ENCODE measurements at regions not wholly inside any gene's neighbourhood (a gene's known extent, or its start where the extent isn't known, plus 50 kb on each side); places are given as distances from the start of the nearest gene placed in this dataset.

- no peak overlapping the region for H3K9ac ChIP-seq (ENCODE audit: low read depth in 1 of 2, low read length in 2 of 2)
- H3K36me3 ChIP-seq (ENCODE audit: control insufficient read depth in 2 of 2, insufficient read depth in 2 of 2, low read length in 2 of 2): no peaks in the 10 kb centered on the region
- no peaks in the 10 kb centered on the region for H3K27me3 ChIP-seq (ENCODE audit: control insufficient read depth in 2 of 2, insufficient read depth in 2 of 2, low read length in 2 of 2)
- H3K9me3 ChIP-seq (ENCODE audit: control insufficient read depth in 2 of 2, low read length in 2 of 2): no peaks in the 10 kb centered on the region
- no peaks in the 10 kb centered on the region for H3K4me1 ChIP-seq (ENCODE audit: control insufficient read depth in 2 of 2, insufficient read depth in 2 of 2, low read length in 2 of 2)
- no peak overlapping the region for H3K27ac ChIP-seq (ENCODE audit: low read depth in 2 of 2, low read length in 2 of 2)
- no peak overlapping the region for H3K4me3 ChIP-seq (ENCODE audit: low read length in 2 of 2)
Measured at GRCh38 chr1:43077273-43077672, 94.8 kb downstream of the EBNA1BP2 start.

GRCh38 chr1:43074709-43075108 is 97.4 kb downstream of the EBNA1BP2 start:
- no peak overlapping the region for H3K9ac ChIP-seq (ENCODE audit: low read depth in 1 of 2, low read length in 2 of 2)
- H3K27ac ChIP-seq (ENCODE audit: low read depth in 2 of 2, low read length in 2 of 2): no peak overlapping the region
- H3K4me3 ChIP-seq (ENCODE audit: low read length in 2 of 2): no peak overlapping the region
- H3K4me1 ChIP-seq (ENCODE audit: control insufficient read depth in 2 of 2, insufficient read depth in 2 of 2, low read length in 2 of 2): no peaks in the 10 kb centered on the region
- no peaks in the 10 kb centered on the region for H3K9me3 ChIP-seq (ENCODE audit: control insufficient read depth in 2 of 2, low read length in 2 of 2)
- no peaks in the 10 kb centered on the region for H3K36me3 ChIP-seq (ENCODE audit: control insufficient read depth in 2 of 2, insufficient read depth in 2 of 2, low read length in 2 of 2)
- H3K27me3 ChIP-seq (ENCODE audit: control insufficient read depth in 2 of 2, insufficient read depth in 2 of 2, low read length in 2 of 2): no peaks in the 10 kb centered on the region

- Histone ChIP-seq H3K4me3 (ENCODE audit: low read length in 2 of 2) (no peak overlapping the region), H3K36me3 (ENCODE audit: control insufficient read depth in 2 of 2, insufficient read depth in 2 of 2, low read length in 2 of 2) (no peaks in the 10 kb centered on the region), H3K9me3 (ENCODE audit: control insufficient read depth in 2 of 2, low read length in 2 of 2) (no peaks in the 10 kb centered on the region), H3K4me1 (ENCODE audit: control insufficient read depth in 2 of 2, insufficient read depth in 2 of 2, low read length in 2 of 2) (no peaks in the 10 kb centered on the region), H3K9ac (ENCODE audit: low read depth in 1 of 2, low read length in 2 of 2) (no peak overlapping the region), H3K27me3 (ENCODE audit: control insufficient read depth in 2 of 2, insufficient read depth in 2 of 2, low read length in 2 of 2) (no peaks in the 10 kb centered on the region), H3K27ac (ENCODE audit: low read depth in 2 of 2, low read length in 2 of 2) (no peak overlapping the region)
Measured at GRCh38 chr1:43074244-43074643, 97.8 kb downstream of the EBNA1BP2 start.

- Histone ChIP-seq H3K9me3 (ENCODE audit: control insufficient read depth in 2 of 2, low read length in 2 of 2) (no peaks in the 10 kb centered on the region), H3K9ac (ENCODE audit: low read depth in 1 of 2, low read length in 2 of 2) (no peak overlapping the region), H3K4me3 (ENCODE audit: low read length in 2 of 2) (no peak overlapping the region), H3K4me1 (ENCODE audit: control insufficient read depth in 2 of 2, insufficient read depth in 2 of 2, low read length in 2 of 2) (no peaks in the 10 kb centered on the region), H3K36me3 (ENCODE audit: control insufficient read depth in 2 of 2, insufficient read depth in 2 of 2, low read length in 2 of 2) (no peaks in the 10 kb centered on the region), H3K27ac (ENCODE audit: low read depth in 2 of 2, low read length in 2 of 2) (no peak overlapping the region), H3K27me3 (ENCODE audit: control insufficient read depth in 2 of 2, insufficient read depth in 2 of 2, low read length in 2 of 2) (peaks cover 0 to 6% of the 10 kb centered on the region in 2 donors)
Measured at GRCh38 chr1:43073490-43074230, 98.4 kb downstream of the EBNA1BP2 start.

- no peaks in the 10 kb centered on the region for H3K9me3 ChIP-seq (ENCODE audit: control insufficient read depth in 2 of 2, low read length in 2 of 2)
Measured at GRCh38 chr1:43072314-43072713, 99.8 kb downstream of the EBNA1BP2 start.

GRCh38 chr1:43071241-43071640 is 100.8 kb downstream of the EBNA1BP2 start:
- Histone ChIP-seq H3K9me3 (ENCODE audit: control insufficient read depth in 2 of 2, low read length in 2 of 2) (no peaks in the 10 kb centered on the region), H3K27me3 (ENCODE audit: control insufficient read depth in 2 of 2, insufficient read depth in 2 of 2, low read length in 2 of 2) (peaks cover 3 to 14% of the 10 kb centered on the region in 2 donors), H3K9ac (ENCODE audit: low read depth in 1 of 2, low read length in 2 of 2) (no peak overlapping the region), H3K4me1 (ENCODE audit: control insufficient read depth in 2 of 2, insufficient read depth in 2 of 2, low read length in 2 of 2) (peaks cover 3 to 4% of the 10 kb centered on the region in 2 donors), H3K27ac (ENCODE audit: low read depth in 2 of 2, low read length in 2 of 2) (no peak overlapping the region), H3K36me3 (ENCODE audit: control insufficient read depth in 2 of 2, insufficient read depth in 2 of 2, low read length in 2 of 2) (no peaks in the 10 kb centered on the region), H3K4me3 (ENCODE audit: low read length in 2 of 2) (no peak overlapping the region)

More at GRCh38 chr1:43072314-43072713, 99.8 kb downstream of the EBNA1BP2 start:
- Histone ChIP-seq H3K36me3 (ENCODE audit: control insufficient read depth in 2 of 2, insufficient read depth in 2 of 2, low read length in 2 of 2) (no peaks in the 10 kb centered on the region), H3K4me1 (ENCODE audit: control insufficient read depth in 2 of 2, insufficient read depth in 2 of 2, low read length in 2 of 2) (peaks cover 3 to 4% of the 10 kb centered on the region in 2 donors), H3K27me3 (ENCODE audit: control insufficient read depth in 2 of 2, insufficient read depth in 2 of 2, low read length in 2 of 2) (peaks cover 3 to 13% of the 10 kb centered on the region in 2 donors), H3K9ac (ENCODE audit: low read depth in 1 of 2, low read length in 2 of 2) (no peak overlapping the region), H3K27ac (ENCODE audit: low read depth in 2 of 2, low read length in 2 of 2) (no peak overlapping the region), H3K4me3 (ENCODE audit: low read length in 2 of 2) (no peak overlapping the region)

- Histone ChIP-seq H3K4me3 (ENCODE audit: low read length in 2 of 2) (no peak overlapping the region), H3K9ac (ENCODE audit: low read depth in 1 of 2, low read length in 2 of 2) (no peak overlapping the region), H3K27ac (ENCODE audit: low read depth in 2 of 2, low read length in 2 of 2) (no peak overlapping the region)
Measured at GRCh38 chr1:43069461-43070050, 102.5 kb downstream of the EBNA1BP2 start.

GRCh38 chr1:43068911-43069310 is 103.2 kb downstream of the EBNA1BP2 start:
- H3K4me3 ChIP-seq (ENCODE audit: low read length in 2 of 2): no peak overlapping the region
- H3K27me3 ChIP-seq (ENCODE audit: control insufficient read depth in 2 of 2, insufficient read depth in 2 of 2, low read length in 2 of 2): peaks cover 3 to 14% of the 10 kb centered on the region in 2 donors
- no peak overlapping the region for H3K9ac ChIP-seq (ENCODE audit: low read depth in 1 of 2, low read length in 2 of 2)
- no peaks in the 10 kb centered on the region for H3K36me3 ChIP-seq (ENCODE audit: control insufficient read depth in 2 of 2, insufficient read depth in 2 of 2, low read length in 2 of 2)
- H3K9me3 ChIP-seq (ENCODE audit: control insufficient read depth in 2 of 2, low read length in 2 of 2): no peaks in the 10 kb centered on the region
- peaks cover 3 to 4% of the 10 kb centered on the region in 2 donors for H3K4me1 ChIP-seq (ENCODE audit: control insufficient read depth in 2 of 2, insufficient read depth in 2 of 2, low read length in 2 of 2)
- no peak overlapping the region for H3K27ac ChIP-seq (ENCODE audit: low read depth in 2 of 2, low read length in 2 of 2)

More at GRCh38 chr1:43069461-43070050, 102.5 kb downstream of the EBNA1BP2 start:
- Histone ChIP-seq H3K27me3 (ENCODE audit: control insufficient read depth in 2 of 2, insufficient read depth in 2 of 2, low read length in 2 of 2) (peaks cover 3 to 14% of the 10 kb centered on the region in 2 donors), H3K36me3 (ENCODE audit: control insufficient read depth in 2 of 2, insufficient read depth in 2 of 2, low read length in 2 of 2) (no peaks in the 10 kb centered on the region), H3K9me3 (ENCODE audit: control insufficient read depth in 2 of 2, low read length in 2 of 2) (no peaks in the 10 kb centered on the region), H3K4me1 (ENCODE audit: control insufficient read depth in 2 of 2, insufficient read depth in 2 of 2, low read length in 2 of 2) (peaks cover 3 to 4% of the 10 kb centered on the region in 2 donors)

GRCh38 chr1:43067977-43068751 is 103.9 kb downstream of the EBNA1BP2 start:
- H3K4me3 ChIP-seq (ENCODE audit: low read length in 2 of 2): peak overlapping the region; percentile 43 to 44
- H3K9ac ChIP-seq (ENCODE audit: low read depth in 1 of 2, low read length in 2 of 2): peak overlapping the region in 1 of 2 donors; percentile 45
- peaks cover 3 to 14% of the 10 kb centered on the region in 2 donors for H3K27me3 ChIP-seq (ENCODE audit: control insufficient read depth in 2 of 2, insufficient read depth in 2 of 2, low read length in 2 of 2)
- no peak overlapping the region for H3K27ac ChIP-seq (ENCODE audit: low read depth in 2 of 2, low read length in 2 of 2)
- H3K4me1 ChIP-seq (ENCODE audit: control insufficient read depth in 2 of 2, insufficient read depth in 2 of 2, low read length in 2 of 2): peaks cover 3 to 4% of the 10 kb centered on the region in 2 donors
- no peaks in the 10 kb centered on the region for H3K9me3 ChIP-seq (ENCODE audit: control insufficient read depth in 2 of 2, low read length in 2 of 2)
- H3K36me3 ChIP-seq (ENCODE audit: control insufficient read depth in 2 of 2, insufficient read depth in 2 of 2, low read length in 2 of 2): no peaks in the 10 kb centered on the region

- peaks cover 3 to 14% of the 10 kb centered on the region in 2 donors for H3K27me3 ChIP-seq (ENCODE audit: control insufficient read depth in 2 of 2, insufficient read depth in 2 of 2, low read length in 2 of 2)
- H3K27ac ChIP-seq (ENCODE audit: low read depth in 2 of 2, low read length in 2 of 2): no peak overlapping the region
- H3K4me1 ChIP-seq (ENCODE audit: control insufficient read depth in 2 of 2, insufficient read depth in 2 of 2, low read length in 2 of 2): peaks cover 3 to 4% of the 10 kb centered on the region in 2 donors
- H3K9ac ChIP-seq (ENCODE audit: low read depth in 1 of 2, low read length in 2 of 2): no peak overlapping the region
- H3K36me3 ChIP-seq (ENCODE audit: control insufficient read depth in 2 of 2, insufficient read depth in 2 of 2, low read length in 2 of 2): no peaks in the 10 kb centered on the region
- H3K4me3 ChIP-seq (ENCODE audit: low read length in 2 of 2): no peak overlapping the region
- H3K9me3 ChIP-seq (ENCODE audit: control insufficient read depth in 2 of 2, low read length in 2 of 2): no peaks in the 10 kb centered on the region
Measured at GRCh38 chr1:43067233-43067745, 104.8 kb downstream of the EBNA1BP2 start.

Measured in mucosa of rectum (tissue), 2 donors.